ELR (cell line): ENCODE measurements at regions not wholly inside any gene's neighbourhood (a gene's known extent, or its start where the extent isn't known, plus 50 kb on each side); places are given as distances from the start of the nearest gene placed in this dataset.
"Not testable (repeated sequence)": the region's sequence is repeated elsewhere in the genome, so short reads cannot be mapped to it uniquely, and the experiment has no call there.

ENCODE experiments used
- DNase-seq: peaks from one replicate; pipeline ENCODE4 v3.0.0-alpha.2; 2015; ENCODE audit warnings: low read depth

- DNase-seq: no peak
Observed at GRCh38 chr7:155945670-155946325, 133.5 kb upstream of the SHH start.

GRCh38 chr7:155944901-155945300, 132.6 kb upstream of the SHH start:
- DNase-seq: no peak

GRCh38 chr7:155943251-155943899, 131.1 kb upstream of the SHH start:
- DNase-seq: no peak

GRCh38 chr7:155942226-155942950, 130.1 kb upstream of the SHH start:
- DNase-seq: no peak

GRCh38 chr7:155941688-155942087, 129.4 kb upstream of the SHH start:
- DNase-seq: no peak

- no peak for DNase-seq
Observed at GRCh38 chr7:155939350-155939749, 127.1 kb upstream of the SHH start.

GRCh38 chr7:155938129-155938528, 125.9 kb upstream of the SHH start:
- no peak for DNase-seq

GRCh38 chr7:155935726-155936125, 123.5 kb upstream of the SHH start:
- no peak for DNase-seq

- DNase-seq: no peak
Observed at GRCh38 chr7:155935005-155935557, 122.8 kb upstream of the SHH start.

- DNase-seq: not testable (repeated sequence)
Observed at GRCh38 chr7:155932324-155932723, 120.1 kb upstream of the SHH start.

- no peak for DNase-seq
Observed at GRCh38 chr7:155931396-155932085, 119.3 kb upstream of the SHH start.

- DNase-seq: no peak
Observed at GRCh38 chr7:155930527-155930926, 118.3 kb upstream of the SHH start.

- no peak for DNase-seq
Observed at GRCh38 chr7:155930061-155930460, 117.8 kb upstream of the SHH start.

GRCh38 chr7:155928583-155928982, 116.3 kb upstream of the SHH start:
- DNase-seq: no peak

GRCh38 chr7:155927905-155928304, 115.6 kb upstream of the SHH start:
- DNase-seq: no peak

GRCh38 chr7:155925682-155926081, 113.4 kb upstream of the SHH start:
- no peak for DNase-seq

- DNase-seq: no peak
Observed at GRCh38 chr7:155922067-155922816, 110.0 kb upstream of the SHH start.

- no peak for DNase-seq
Observed at GRCh38 chr7:155921804-155922066, 109.5 kb upstream of the SHH start.

- DNase-seq: no peak
Observed at GRCh38 chr7:155921086-155921803, 109.0 kb upstream of the SHH start.

GRCh38 chr7:155920068-155920461, 107.8 kb upstream of the SHH start:
- no peak for DNase-seq

- DNase-seq: no peak
Observed at GRCh38 chr7:155919391-155920067, 107.3 kb upstream of the SHH start.
